VCaP (cell line): ENCODE measurements at regions not wholly inside any gene's neighbourhood (a gene's known extent, or its start where the extent isn't known, plus 50 kb on each side); places are given as distances from the start of the nearest gene placed in this dataset.

Experiments used
- H3K27ac ChIP-seq: fragments of 450-650 bp; 2 replicates; pipeline ENCODE4 v1.5.1; 2017
- CTCF ChIP-seq: fragments of 450-650 bp; conservative IDR thresholded peaks from 2 replicates; pipeline ENCODE4 v1.5.1; 2017; ENCODE audit warnings: mild to moderate bottlenecking, moderate library complexity

- H3K27ac ChIP-seq: no peak overlapping the region
- TF ChIP-seq CTCF: no peak; the same call in 1 of the 2 replicates
Measured at GRCh38 chr5:57094753-57095683, 78.8 kb upstream of the GPBP1 start.

- H3K27ac ChIP-seq: no peak overlapping the region
- no peak for TF ChIP-seq CTCF
Measured at GRCh38 chr5:57097526-57097925, 76.3 kb upstream of the GPBP1 start.

- no peak overlapping the region for H3K27ac ChIP-seq
- no peak for TF ChIP-seq CTCF
Measured at GRCh38 chr5:57102189-57102904, 71.5 kb upstream of the GPBP1 start.

- no peak for TF ChIP-seq CTCF
- H3K27ac ChIP-seq: no peak overlapping the region
Measured at GRCh38 chr5:57102905-57103255, 71.0 kb upstream of the GPBP1 start.

- no peak for TF ChIP-seq CTCF
- H3K27ac ChIP-seq: no peak overlapping the region
Measured at GRCh38 chr5:57103317-57103907, 70.4 kb upstream of the GPBP1 start.

- no peak for TF ChIP-seq CTCF
- no peak overlapping the region for H3K27ac ChIP-seq
Measured at GRCh38 chr5:57106661-57107060, 67.2 kb upstream of the GPBP1 start.

- TF ChIP-seq CTCF: no peak
- H3K27ac ChIP-seq: no peak overlapping the region
Measured at GRCh38 chr5:57111993-57112392, 61.9 kb upstream of the GPBP1 start.
